Colonic mucosa (tissue), 4 donors: ENCODE measurements at regions not wholly inside any gene's neighbourhood (a gene's known extent, or its start where the extent isn't known, plus 50 kb on each side); places are given as distances from the start of the nearest gene placed in this dataset.
"Not testable (repeated sequence)": the region's sequence is repeated elsewhere in the genome, so short reads cannot be mapped to it uniquely, and the experiment has no call there.

Source experiments
- DNase-seq: peaks from one replicate; pipeline ENCODE4 v3.0.0-alpha.2; 2020
- H3K27ac ChIP-seq: fragments of 200-600 bp; one replicate; pipeline ENCODE4 v1.8.0; 2021
- H3K27me3 ChIP-seq: fragments of 200-600 bp; one replicate; pipeline ENCODE4 v1.8.0; 2021
- H3K36me3 ChIP-seq: fragments of 200-600 bp; one replicate; pipeline ENCODE4 v1.8.0; 2021
- H3K4me1 ChIP-seq: fragments of 200-600 bp; one replicate; pipeline ENCODE4 v1.8.0; 2021; ENCODE audit warnings: mild to moderate bottlenecking
- H3K4me3 ChIP-seq: fragments of 200-600 bp; one replicate; pipeline ENCODE4 v1.8.0; 2021
- H3K9ac ChIP-seq, 2 donors: one replicate each; pipeline ENCODE4 v1.7.0; 2013; ENCODE audit warnings: control low read depth in 2 of 2, low read depth in 2 of 2, low read length in 2 of 2
- H3K9me3 ChIP-seq: fragments of 200-600 bp; one replicate; pipeline ENCODE4 v1.8.0; 2021
- intact Hi-C: fragments of 100-400 bp; cut with DNase I; formaldehyde crosslinking; loops from one replicate; pipeline ENCODE4 v1.14.1; 2022
- TF ChIP-seq, protein P1 (sequence below): fragments of 200-600 bp; IDR thresholded peaks from one replicate; pipeline ENCODE4 v1.8.0; 2022; ENCODE audit warnings: antibody characterized with exemption, mild to moderate bottlenecking
- donor health status: healthy.
- donor health status: DM: no; HTN: no; CAD: no.
- donor health status: DM: no; HTN: no; CAD: no.

DNA sequence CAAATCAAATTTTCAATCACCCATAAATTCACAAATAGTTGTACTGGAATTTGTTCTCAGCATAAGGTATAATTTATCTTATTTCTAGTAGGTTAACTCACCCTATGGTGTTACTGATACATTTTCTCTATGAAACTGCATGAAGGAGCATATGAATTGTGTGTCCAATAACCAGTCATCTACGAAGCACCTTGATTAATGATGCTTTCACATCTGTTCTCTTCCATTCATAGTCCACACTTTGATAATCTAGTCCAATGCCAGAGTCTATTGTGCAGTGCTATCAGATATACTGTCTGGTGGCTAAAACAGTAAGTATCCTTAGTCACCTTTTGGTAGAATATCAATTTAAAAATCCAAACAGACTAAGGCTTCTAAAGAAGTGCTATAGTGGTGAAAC is 876.0 kb downstream of the RPS29 start:
- DNase-seq = no peak
- no peak overlapping the region for H3K27ac ChIP-seq
- no peaks in the 10 kb centered on the region for H3K27me3 ChIP-seq
- no peaks in the 10 kb centered on the region for H3K9me3 ChIP-seq
- intact Hi-C loops = no loop called here
- H3K4me1 ChIP-seq = no peaks in the 10 kb centered on the region
- H3K36me3 ChIP-seq = no peaks in the 10 kb centered on the region
- no peak overlapping the region for H3K4me3 ChIP-seq
- TF ChIP-seq, protein P1, sequence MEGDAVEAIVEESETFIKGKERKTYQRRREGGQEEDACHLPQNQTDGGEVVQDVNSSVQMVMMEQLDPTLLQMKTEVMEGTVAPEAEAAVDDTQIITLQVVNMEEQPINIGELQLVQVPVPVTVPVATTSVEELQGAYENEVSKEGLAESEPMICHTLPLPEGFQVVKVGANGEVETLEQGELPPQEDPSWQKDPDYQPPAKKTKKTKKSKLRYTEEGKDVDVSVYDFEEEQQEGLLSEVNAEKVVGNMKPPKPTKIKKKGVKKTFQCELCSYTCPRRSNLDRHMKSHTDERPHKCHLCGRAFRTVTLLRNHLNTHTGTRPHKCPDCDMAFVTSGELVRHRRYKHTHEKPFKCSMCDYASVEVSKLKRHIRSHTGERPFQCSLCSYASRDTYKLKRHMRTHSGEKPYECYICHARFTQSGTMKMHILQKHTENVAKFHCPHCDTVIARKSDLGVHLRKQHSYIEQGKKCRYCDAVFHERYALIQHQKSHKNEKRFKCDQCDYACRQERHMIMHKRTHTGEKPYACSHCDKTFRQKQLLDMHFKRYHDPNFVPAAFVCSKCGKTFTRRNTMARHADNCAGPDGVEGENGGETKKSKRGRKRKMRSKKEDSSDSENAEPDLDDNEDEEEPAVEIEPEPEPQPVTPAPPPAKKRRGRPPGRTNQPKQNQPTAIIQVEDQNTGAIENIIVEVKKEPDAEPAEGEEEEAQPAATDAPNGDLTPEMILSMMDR = no peak
- H3K9ac ChIP-seq = no peak overlapping the region

DNA sequence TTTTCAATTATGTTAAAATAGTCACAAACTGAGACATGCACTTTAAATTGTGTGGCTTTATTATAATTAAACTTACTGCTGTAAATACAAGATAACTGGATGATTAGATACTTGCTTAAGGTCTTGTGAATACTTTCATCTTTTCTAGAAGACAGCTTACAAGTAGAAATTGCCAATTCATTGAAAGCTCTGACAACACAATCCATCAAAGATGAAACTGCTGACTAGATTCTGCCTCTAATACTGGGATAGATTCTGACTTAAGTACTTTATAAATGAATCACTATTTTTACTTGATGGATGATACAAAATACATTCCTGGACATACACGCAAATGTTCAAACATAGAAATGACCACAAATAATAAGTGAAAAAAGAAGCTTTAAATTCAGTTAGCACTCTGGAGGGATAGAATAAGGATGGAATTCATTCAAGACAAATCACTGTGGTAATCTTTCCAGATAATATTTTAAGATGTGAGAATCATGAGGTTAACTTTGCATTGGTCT is 876.8 kb downstream of the RPS29 start:
- no peak overlapping the region for H3K27ac ChIP-seq
- H3K36me3 ChIP-seq = no peaks in the 10 kb centered on the region
- no peak for DNase-seq
- intact Hi-C loops = no loop called here
- H3K9ac ChIP-seq = no peak overlapping the region
- TF ChIP-seq, protein P1 = no peak
- H3K4me1 ChIP-seq = no peaks in the 10 kb centered on the region
- no peak overlapping the region for H3K4me3 ChIP-seq
- no peaks in the 10 kb centered on the region for H3K27me3 ChIP-seq
- H3K9me3 ChIP-seq = no peaks in the 10 kb centered on the region

DNA sequence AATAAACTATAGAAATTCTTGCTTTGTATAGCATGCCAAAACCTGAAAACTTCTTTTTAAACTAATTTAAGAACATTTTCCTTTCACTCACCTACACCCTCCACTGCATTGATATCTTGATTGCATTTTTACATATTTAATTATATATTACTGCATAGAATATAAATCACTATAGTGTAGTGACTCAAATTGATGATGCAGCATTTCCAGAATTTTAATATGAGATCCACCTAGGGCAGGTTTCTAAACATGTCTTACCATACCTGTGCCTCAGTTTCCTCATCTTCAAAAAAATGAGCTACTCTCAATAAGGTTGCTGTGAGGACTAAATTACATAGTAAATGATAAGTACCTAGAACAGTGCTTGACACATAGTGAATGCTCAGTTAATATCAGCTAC is 881.5 kb downstream of the RPS29 start:
- Histone ChIP-seq H3K9me3 (no peaks in the 10 kb centered on the region), H3K4me3 (no peak overlapping the region), H3K27ac (no peak overlapping the region), H3K4me1 (no peaks in the 10 kb centered on the region), H3K27me3 (no peaks in the 10 kb centered on the region), H3K9ac (no peak overlapping the region), H3K36me3 (no peaks in the 10 kb centered on the region)
- TF ChIP-seq, protein P1 = no peak
- no peak for DNase-seq
- intact Hi-C loops = no loop called here

DNA sequence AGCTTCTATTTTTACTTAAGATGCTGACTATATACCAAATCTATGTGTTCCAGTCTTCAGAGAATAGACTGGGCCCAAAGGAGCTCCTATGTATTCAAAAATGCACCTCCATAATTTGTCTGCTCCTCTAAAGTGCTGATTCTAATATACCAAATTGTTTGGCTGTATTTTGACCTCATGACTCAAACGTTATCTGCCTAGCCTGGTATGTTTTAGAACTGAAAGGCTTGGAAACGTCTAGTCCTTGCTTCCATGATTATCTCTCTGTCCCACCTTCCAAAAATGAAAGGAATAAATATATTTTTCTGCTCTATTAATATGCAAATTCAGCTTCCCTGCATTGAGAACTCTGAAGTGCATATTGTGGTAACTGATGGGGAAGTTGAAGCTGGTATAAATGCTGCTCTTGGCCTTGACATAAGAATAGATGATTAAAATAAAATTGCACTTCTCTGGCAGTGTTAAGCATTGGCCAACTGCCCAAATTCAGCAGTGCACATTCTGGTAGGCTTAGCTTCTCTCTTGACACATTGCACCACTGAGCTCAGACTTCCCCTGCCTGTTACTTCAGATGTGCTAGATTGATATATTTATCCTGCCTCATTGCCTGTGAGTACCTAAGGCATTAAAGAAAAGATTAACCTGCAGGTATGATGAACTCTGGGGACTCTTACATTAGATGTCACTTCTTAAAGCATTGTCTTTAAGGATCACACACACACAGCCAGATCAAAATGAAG is 882.3 kb downstream of the RPS29 start:
- DNase-seq = no peak

DNA sequence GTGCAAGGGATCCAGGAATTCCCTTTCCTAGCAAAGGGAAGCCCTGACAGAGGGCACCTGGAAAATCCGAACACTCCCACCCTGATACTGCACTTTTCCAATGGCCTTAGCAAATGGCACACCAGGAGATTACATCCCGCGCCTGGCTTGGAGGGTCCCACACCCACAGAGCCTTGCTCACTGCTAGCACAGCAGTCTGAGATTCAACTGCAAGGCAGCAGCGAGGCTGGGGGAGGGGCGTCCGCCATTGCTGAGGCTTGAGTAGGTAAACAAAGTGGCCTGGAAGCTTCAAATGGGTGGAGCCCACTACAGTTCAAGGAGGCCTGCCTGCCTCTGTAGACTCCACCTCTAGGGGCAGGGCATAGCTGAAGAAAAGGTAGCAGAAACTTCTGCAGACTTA is 888.8 kb downstream of the RPS29 start:
- H3K9me3 ChIP-seq, H3K4me1 ChIP-seq, H3K36me3 ChIP-seq, H3K9ac ChIP-seq, DNase-seq, H3K27ac ChIP-seq, H3K27me3 ChIP-seq, H3K4me3 ChIP-seq, intact Hi-C loops: not testable (repeated sequence)

More for the DNA sequence above, 882.3 kb downstream of the RPS29 start:
- no peaks in the 10 kb centered on the region for H3K36me3 ChIP-seq
- H3K9me3 ChIP-seq = no peaks in the 10 kb centered on the region
- TF ChIP-seq, protein P1 = no peak
- no peak overlapping the region for H3K4me3 ChIP-seq
- no peaks in the 10 kb centered on the region for H3K27me3 ChIP-seq
- intact Hi-C loops = no loop called here
- no peak overlapping the region for H3K27ac ChIP-seq
- no peaks in the 10 kb centered on the region for H3K4me1 ChIP-seq
- H3K9ac ChIP-seq = no peak overlapping the region

DNA sequence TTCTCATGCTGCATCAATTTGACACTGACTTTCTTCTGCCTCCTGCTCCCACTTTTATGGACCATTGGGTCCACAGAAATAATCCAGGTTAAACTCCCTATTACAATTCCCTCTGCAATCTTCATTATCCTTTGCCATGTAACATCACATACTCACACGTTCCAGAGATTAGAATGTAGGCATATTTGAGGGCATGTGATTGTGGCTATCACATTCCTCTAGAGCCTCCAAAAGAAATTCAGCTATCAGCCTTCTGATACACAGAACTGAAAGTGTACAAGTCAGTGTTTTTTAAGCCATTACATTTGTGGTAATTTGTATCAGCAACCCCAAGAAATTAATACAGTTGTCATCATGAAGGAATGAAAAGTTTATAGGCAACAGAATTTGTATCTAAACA is 892.4 kb downstream of the RPS29 start:
- intact Hi-C loops = no loop called here
- H3K27me3 ChIP-seq = no peaks in the 10 kb centered on the region
- DNase-seq = no peak
- no peak overlapping the region for H3K27ac ChIP-seq
- TF ChIP-seq, protein P1 = no peak
- no peaks in the 10 kb centered on the region for H3K9me3 ChIP-seq
- H3K4me1 ChIP-seq = no peaks in the 10 kb centered on the region
- H3K9ac ChIP-seq = no peak overlapping the region
- no peak overlapping the region for H3K4me3 ChIP-seq
- no peaks in the 10 kb centered on the region for H3K36me3 ChIP-seq
